Daoy (cell line): ENCODE measurements at regions not wholly inside any gene's neighbourhood (a gene's known extent, or its start where the extent isn't known, plus 50 kb on each side); places are given as distances from the start of the nearest gene placed in this dataset.

Source experiments
- DNase-seq: peaks from one replicate; pipeline ENCODE4 v3.0.0-alpha.2; 2015; ENCODE audit warnings: low read depth

GRCh38 chr2:165033402-165033801, 78.1 kb upstream of the SLC38A11 start:
- no peak for DNase-seq

GRCh38 chr2:165032559-165032958, 77.2 kb upstream of the SLC38A11 start:
- no peak for DNase-seq

GRCh38 chr2:165024199-165024598, 68.9 kb upstream of the SLC38A11 start:
- DNase-seq = no peak

GRCh38 chr2:165022781-165023180, 67.5 kb upstream of the SLC38A11 start:
- no peak for DNase-seq

GRCh38 chr2:165017966-165018596, 62.8 kb upstream of the SLC38A11 start:
- DNase-seq = no peak

- DNase-seq = peak; percentile 58
Observed at GRCh38 chr2:165016772-165017411, 61.6 kb upstream of the SLC38A11 start.

- peak; percentile 67 for DNase-seq
Observed at GRCh38 chr2:165015052-165015642, 59.8 kb upstream of the SLC38A11 start.

GRCh38 chr2:165013944-165014619, 58.8 kb upstream of the SLC38A11 start:
- no peak for DNase-seq

GRCh38 chr2:165011199-165011598, 55.9 kb upstream of the SLC38A11 start:
- no peak for DNase-seq

GRCh38 chr2:165010556-165010955, 55.2 kb upstream of the SLC38A11 start:
- DNase-seq = no peak

GRCh38 chr2:165009466-165009865, 54.1 kb upstream of the SLC38A11 start:
- no peak for DNase-seq

- DNase-seq = no peak
Observed at GRCh38 chr2:165008730-165009315, 53.5 kb upstream of the SLC38A11 start.

GRCh38 chr2:165007161-165007744, 51.9 kb upstream of the SLC38A11 start:
- no peak for DNase-seq
